ENCODE measurements at regions not wholly inside any gene's neighbourhood (a gene's known extent, or its start where the extent isn't known, plus 50 kb on each side); places are given as distances from the start of the nearest gene placed in this dataset.

GRCh38 chr13:78102121-78102677, 183.6 kb upstream of the EDNRB start:
- no peak overlapping the region for H3K4me3 ChIP-seq
- ATAC-seq (peak; percentile 43 to 71 (median 64)), DNase-seq (no peak)
- no peaks in the 10 kb centered on the region for H3K9me3 ChIP-seq
- no peak for TF ChIP-seq CTCF (IDR thresholded peaks at IDR 0.05)
- no peaks in the 10 kb centered on the region for H3K36me3 ChIP-seq
- no peak overlapping the region for H3K27ac ChIP-seq
- intact Hi-C loops (cut with DNase I) = no loop called here
- WGBS (ENCODE audit: insufficient coverage, low coverage, low lambda C conversion rate, missing lambda C conversion rate) = 49% methylated on average over 4 of the region's 4 CpGs
- H3K4me1 ChIP-seq = no peaks in the 10 kb centered on the region
- H3K27me3 ChIP-seq = no peaks in the 10 kb centered on the region

GRCh38 chr13:78100486-78100885, 181.9 kb upstream of the EDNRB start:
- Histone ChIP-seq H3K27me3 (no peaks in the 10 kb centered on the region), H3K4me3 (no peak overlapping the region), H3K4me1 (no peaks in the 10 kb centered on the region), H3K27ac (no peak overlapping the region), H3K36me3 (no peaks in the 10 kb centered on the region), H3K9me3 (no peaks in the 10 kb centered on the region)
- ATAC-seq (no peak), DNase-seq (no peak)
- 64% methylated on average over 4 of the region's 4 CpGs for WGBS (ENCODE audit: insufficient coverage, low coverage, low lambda C conversion rate, missing lambda C conversion rate)
- intact Hi-C loops (cut with DNase I) = no loop called here
- TF ChIP-seq POLR2A (IDR thresholded peaks at IDR 0.05) = no peak
- TF ChIP-seq CTCF (IDR thresholded peaks at IDR 0.05) = no peak

GRCh38 chr13:78098249-78098648, 179.6 kb upstream of the EDNRB start:
- Histone ChIP-seq H3K4me1 (no peaks in the 10 kb centered on the region), H3K27me3 (no peaks in the 10 kb centered on the region), H3K36me3 (no peaks in the 10 kb centered on the region), H3K4me3 (no peak overlapping the region), H3K9me3 (no peaks in the 10 kb centered on the region), H3K27ac (no peak overlapping the region)
- intact Hi-C loops (cut with DNase I) = no loop called here
- TF ChIP-seq POLR2A (IDR thresholded peaks at IDR 0.05) (no peak), CTCF (IDR thresholded peaks at IDR 0.05) (no peak)
- 20% methylated on average over 3 of the region's 3 CpGs for WGBS (ENCODE audit: insufficient coverage, low coverage, low lambda C conversion rate, missing lambda C conversion rate)
- no peak for DNase-seq
- no peak for ATAC-seq

- intact Hi-C loops (cut with DNase I) = no loop called here
- no peaks in the 10 kb centered on the region for H3K27me3 ChIP-seq
- H3K4me3 ChIP-seq = no peak overlapping the region
- H3K36me3 ChIP-seq = no peaks in the 10 kb centered on the region
- DNase-seq (no peak), ATAC-seq (no peak)
- H3K4me1 ChIP-seq = no peaks in the 10 kb centered on the region
- TF ChIP-seq POLR2A (IDR thresholded peaks at IDR 0.05) = no peak
- TF ChIP-seq CTCF (IDR thresholded peaks at IDR 0.05) = no peak
- no peaks in the 10 kb centered on the region for H3K9me3 ChIP-seq
- WGBS (ENCODE audit: insufficient coverage, low coverage, low lambda C conversion rate, missing lambda C conversion rate) = 75% methylated on average over 1 of the region's 1 CpG
- H3K27ac ChIP-seq = no peak overlapping the region
Observed at GRCh38 chr13:78096221-78096620, 177.6 kb upstream of the EDNRB start.
